Ecto neural progenitor cell (in vitro differentiated cells): ENCODE measurements at regions not wholly inside any gene's neighbourhood (a gene's known extent, or its start where the extent isn't known, plus 50 kb on each side); places are given as distances from the start of the nearest gene placed in this dataset.
"Not testable (repeated sequence)": the region's sequence is repeated elsewhere in the genome, so short reads cannot be mapped to it uniquely, and the experiment has no call there.

Experiments used
- DNase-seq: peaks from one replicate; pipeline ENCODE4 v3.0.0-alpha.2; 2018; ENCODE audit warnings: low spot score

- no peak for DNase-seq
These were observed 458.6 kb upstream of the ATXN8OS start for GRCh38 chr13:69649063-69649392.

- no peak for DNase-seq
These were observed 459.1 kb upstream of the ATXN8OS start for GRCh38 chr13:69648340-69649062.

GRCh38 chr13:69644447-69644846 is 463.2 kb upstream of the ATXN8OS start:
- DNase-seq, result no peak

DNA sequence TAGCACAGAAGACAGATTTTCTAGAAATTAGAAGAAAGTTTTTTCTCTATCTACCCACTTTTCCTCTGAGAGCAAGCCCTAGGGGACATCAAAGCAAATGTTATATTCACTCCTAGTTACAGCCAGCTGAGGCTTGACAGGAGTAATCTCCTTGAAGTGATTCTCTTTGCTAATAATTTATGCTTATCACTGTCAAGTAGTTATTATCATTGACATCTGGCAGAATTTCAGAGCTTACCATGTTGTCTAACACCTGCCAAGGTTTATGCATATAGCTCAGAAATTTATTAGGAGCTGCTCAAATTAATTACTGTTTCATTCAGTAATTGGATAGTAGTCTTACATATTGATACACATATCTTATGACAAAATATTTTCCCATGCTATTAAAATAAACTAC is 465.9 kb upstream of the ATXN8OS start:
- DNase-seq, result no peak

DNA sequence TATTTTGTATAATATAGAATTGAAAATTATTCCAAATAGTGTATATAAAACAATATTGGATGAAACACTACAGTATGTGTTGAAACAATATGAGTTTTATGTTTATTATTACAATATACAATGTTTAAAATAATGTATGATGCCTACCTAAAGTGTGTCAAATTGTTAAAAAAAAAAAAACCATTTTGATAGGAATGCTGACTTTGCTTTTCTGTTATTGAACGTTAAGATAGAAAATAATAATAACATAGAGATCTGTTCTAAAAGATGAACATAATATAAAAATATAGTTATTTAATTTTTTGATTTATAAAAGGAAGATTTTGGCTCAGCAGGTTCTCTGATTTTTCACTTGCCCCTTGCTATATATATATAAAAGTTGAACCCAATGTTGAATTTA is 474.6 kb upstream of the ATXN8OS start:
- DNase-seq, result no peak

GRCh38 chr13:69623973-69624372 is 483.7 kb upstream of the ATXN8OS start:
- DNase-seq, result no peak

DNA sequence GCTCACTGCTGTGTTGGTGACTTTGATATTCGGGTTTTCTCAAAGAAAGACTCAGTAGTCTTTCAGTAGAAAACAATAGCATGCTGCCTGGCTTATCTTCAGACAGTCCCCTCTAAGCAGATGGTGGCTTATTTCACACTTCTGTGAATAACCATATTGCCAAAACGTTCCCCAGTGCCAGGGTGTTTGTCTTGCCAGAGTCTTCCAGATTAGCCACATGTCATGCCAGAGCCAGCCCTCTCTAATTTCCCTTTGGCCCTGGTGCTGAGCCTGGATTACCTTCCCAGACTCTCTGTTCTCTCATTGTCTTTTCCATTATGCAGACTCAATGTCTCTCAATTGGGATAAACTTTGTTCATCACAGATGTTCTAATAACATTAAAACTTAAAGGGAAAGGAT is 488.0 kb upstream of the ATXN8OS start:
- no peak for DNase-seq

DNA sequence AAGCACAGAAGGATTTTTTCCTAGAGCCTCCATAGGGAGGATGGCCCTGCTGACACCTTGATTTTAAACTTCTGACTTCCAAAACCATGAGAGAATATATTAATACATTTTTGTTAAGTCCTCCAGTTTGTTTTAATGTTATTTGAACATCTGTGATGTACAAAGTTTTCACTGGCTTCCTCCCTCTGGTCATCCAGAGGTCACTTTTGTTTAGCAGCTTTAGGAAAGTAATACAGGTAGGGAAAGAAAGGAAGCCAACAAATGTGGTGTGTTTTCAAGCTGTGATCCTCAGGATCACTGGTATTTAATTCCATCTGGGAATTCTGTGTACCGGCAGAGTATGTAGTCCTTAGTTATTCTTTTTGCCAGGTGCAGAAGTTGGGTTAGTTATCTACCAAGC is 488.8 kb upstream of the ATXN8OS start:
- no peak for DNase-seq

- DNase-seq, result no peak
These were observed 489.2 kb upstream of the ATXN8OS start for GRCh38 chr13:69618393-69618792.

GRCh38 chr13:69617587-69617986 is 490.0 kb upstream of the ATXN8OS start:
- no peak for DNase-seq

GRCh38 chr13:69616396-69616795 is 491.2 kb upstream of the ATXN8OS start:
- no peak for DNase-seq

DNA sequence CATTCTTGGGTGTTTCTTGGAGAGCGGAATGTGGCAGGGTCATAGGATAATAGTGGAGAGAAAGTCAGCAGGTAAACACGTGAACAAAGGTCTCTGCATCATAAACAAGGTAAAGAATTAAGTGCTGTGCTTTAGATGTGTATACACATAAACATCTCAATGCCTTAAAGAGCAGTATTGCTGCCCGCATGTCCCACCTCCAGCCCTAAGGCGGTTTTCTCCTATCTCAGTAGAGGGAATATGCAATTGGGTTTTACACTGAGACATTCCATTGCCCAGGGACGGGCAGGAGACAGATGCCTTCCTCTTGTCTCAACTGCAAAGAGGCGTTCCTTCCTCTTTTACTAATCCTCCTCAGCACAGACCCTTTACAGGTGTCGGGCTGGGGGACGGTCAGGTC is 492.6 kb upstream of the ATXN8OS start:
- not testable (repeated sequence) for DNase-seq

- no peak for DNase-seq
These were observed 502.9 kb upstream of the ATXN8OS start for GRCh38 chr13:69604698-69605097.

- DNase-seq, result no peak
These were observed 504.3 kb upstream of the ATXN8OS start for GRCh38 chr13:69603144-69603853.

GRCh38 chr13:69601661-69602060 is 506.0 kb upstream of the ATXN8OS start:
- DNase-seq, result no peak

- no peak for DNase-seq
These were observed 506.8 kb upstream of the ATXN8OS start for GRCh38 chr13:69600811-69601210.

DNA sequence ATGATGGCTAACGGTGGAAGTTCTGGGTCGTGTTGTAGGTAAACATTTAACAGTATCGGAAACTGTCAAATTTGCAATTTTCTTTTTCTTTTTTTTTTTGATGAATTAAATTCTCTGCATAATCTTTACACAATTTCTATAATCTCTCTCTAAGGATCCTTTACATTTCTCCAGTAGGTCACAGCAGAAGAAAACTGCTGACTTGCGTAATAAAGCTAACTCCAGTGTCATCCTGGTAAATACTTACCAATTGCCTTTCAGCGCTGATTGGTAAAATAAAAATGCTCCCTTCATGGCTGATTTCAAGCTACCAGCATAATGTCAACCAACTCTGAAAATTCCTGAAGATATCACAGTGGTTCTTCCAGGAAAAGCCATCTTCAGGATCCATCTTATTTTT is 510.5 kb upstream of the ATXN8OS start:
- DNase-seq, result no peak

DNA sequence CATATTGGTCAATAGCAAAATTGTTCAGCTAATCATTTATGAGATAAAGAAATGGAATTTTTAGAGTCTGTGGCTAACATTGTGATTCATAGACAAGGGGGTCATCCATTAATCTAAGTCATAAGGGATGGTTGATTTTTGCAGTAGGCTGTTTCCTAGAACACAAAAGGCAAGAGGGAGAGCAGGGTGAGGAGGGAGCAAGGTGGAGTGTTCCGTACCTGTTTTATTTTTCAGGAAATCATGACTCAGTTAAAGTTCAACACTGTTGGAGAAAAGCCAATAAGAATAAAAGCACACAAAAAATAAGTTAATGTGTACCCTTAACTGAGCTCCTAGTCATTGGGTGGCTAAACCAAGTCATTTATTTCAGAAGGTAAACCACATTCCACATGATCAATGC is 512.4 kb upstream of the ATXN8OS start:
- DNase-seq, result no peak

DNA sequence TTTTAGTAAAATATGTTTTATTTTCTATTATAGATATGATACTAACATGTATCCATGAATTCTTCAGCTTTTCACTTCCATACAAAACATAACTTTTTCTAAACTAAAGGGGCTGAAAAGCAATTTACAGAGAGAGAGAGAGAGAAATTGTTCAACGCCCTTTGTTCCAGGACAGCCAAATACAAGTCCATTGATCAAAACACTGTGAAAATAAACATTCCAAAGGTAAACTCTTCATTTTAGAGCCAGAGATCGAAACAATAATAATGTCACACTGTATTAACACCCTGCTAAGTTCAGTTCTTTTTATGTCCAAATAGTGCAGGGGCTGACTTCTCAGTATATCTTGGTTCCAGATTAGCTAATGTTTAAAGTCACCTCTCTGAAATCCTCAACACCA is 516.2 kb upstream of the ATXN8OS start:
- no peak for DNase-seq

- no peak for DNase-seq
These were observed 517.9 kb upstream of the ATXN8OS start for GRCh38 chr13:69589531-69590235.

GRCh38 chr13:69585656-69586055 is 522.0 kb upstream of the ATXN8OS start:
- DNase-seq, result no peak

DNA sequence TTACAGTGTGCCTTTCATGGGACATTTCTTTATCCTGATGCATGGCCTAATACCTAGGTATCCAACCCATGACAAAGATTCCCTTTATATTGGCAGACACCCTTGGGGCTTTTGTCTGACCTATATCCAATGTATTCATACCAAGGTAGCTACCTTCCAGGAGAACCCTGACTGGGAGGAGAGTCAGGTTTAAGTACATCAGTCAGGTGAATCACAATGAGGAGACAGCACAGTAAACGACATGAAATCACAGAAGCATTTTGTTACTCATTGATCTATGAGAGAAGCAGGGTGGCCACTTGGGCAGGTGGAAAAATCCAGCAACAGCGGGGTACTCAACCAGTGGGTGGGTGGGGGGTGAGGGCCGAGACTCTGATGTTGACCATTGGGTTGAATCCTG is 527.4 kb upstream of the ATXN8OS start:
- DNase-seq, result no peak

- DNase-seq, result no peak
These were observed 528.3 kb upstream of the ATXN8OS start for GRCh38 chr13:69579351-69579750.
